ENCODE measurements at regions not wholly inside any gene's neighbourhood (a gene's known extent, or its start where the extent isn't known, plus 50 kb on each side); places are given as distances from the start of the nearest gene placed in this dataset.

DNA sequence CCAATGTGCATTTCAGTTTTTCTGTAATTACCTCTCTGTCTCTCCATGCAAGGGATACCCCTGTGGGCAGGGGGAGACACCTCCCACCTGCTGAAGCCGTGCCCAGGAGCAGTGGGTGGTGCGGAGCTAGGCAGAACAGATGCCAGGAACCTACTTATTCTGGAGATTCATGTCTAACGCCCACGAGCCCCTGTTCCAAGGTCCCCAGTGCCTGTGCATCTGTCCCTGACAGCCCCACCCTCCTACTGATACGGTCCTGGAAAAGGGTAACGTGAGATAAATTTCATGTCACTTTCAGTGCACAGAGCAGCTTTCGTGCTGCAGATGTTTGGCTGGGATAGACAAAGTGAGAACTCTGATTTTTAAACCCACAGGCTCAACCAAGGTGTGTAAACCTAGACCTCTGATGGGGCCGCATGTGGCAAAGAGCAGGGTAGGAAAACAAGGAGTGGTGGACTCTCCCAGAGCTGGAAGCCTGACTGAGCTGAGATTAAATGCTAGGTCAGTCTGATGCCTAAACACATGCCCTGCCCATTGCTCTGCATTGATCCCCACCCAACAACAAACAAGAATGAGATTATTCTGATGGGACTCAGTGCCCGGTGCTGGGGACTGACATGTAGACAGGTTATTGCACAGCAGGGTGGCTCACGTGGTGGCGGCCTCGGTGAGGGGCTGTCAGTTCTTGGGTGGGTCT lies 123.6 kb upstream of the GDF10 start:
- DNase-seq, result no peak
- Histone ChIP-seq H3K4me3 (replicated peaks in 1 of 3) (no peak overlapping the region), H3K27me3 (no peaks in the 10 kb centered on the region), H3K9me3 (no peaks in the 10 kb centered on the region), H3K27ac (no peak overlapping the region), H3K36me3 (no peaks in the 10 kb centered on the region), H3K4me1 (no peaks in the 10 kb centered on the region)
- no peak for TF ChIP-seq POLR2A (IDR thresholded peaks at IDR 0.05)
- TF ChIP-seq, protein P1, sequence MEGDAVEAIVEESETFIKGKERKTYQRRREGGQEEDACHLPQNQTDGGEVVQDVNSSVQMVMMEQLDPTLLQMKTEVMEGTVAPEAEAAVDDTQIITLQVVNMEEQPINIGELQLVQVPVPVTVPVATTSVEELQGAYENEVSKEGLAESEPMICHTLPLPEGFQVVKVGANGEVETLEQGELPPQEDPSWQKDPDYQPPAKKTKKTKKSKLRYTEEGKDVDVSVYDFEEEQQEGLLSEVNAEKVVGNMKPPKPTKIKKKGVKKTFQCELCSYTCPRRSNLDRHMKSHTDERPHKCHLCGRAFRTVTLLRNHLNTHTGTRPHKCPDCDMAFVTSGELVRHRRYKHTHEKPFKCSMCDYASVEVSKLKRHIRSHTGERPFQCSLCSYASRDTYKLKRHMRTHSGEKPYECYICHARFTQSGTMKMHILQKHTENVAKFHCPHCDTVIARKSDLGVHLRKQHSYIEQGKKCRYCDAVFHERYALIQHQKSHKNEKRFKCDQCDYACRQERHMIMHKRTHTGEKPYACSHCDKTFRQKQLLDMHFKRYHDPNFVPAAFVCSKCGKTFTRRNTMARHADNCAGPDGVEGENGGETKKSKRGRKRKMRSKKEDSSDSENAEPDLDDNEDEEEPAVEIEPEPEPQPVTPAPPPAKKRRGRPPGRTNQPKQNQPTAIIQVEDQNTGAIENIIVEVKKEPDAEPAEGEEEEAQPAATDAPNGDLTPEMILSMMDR (IDR thresholded peaks at IDR 0.05), result no peak
- 83 to 87% methylated on average over 12 of the region's 12 CpGs for WGBS, 2 donors
- intact Hi-C loops (cut with DNase I), result no loop called here

DNA sequence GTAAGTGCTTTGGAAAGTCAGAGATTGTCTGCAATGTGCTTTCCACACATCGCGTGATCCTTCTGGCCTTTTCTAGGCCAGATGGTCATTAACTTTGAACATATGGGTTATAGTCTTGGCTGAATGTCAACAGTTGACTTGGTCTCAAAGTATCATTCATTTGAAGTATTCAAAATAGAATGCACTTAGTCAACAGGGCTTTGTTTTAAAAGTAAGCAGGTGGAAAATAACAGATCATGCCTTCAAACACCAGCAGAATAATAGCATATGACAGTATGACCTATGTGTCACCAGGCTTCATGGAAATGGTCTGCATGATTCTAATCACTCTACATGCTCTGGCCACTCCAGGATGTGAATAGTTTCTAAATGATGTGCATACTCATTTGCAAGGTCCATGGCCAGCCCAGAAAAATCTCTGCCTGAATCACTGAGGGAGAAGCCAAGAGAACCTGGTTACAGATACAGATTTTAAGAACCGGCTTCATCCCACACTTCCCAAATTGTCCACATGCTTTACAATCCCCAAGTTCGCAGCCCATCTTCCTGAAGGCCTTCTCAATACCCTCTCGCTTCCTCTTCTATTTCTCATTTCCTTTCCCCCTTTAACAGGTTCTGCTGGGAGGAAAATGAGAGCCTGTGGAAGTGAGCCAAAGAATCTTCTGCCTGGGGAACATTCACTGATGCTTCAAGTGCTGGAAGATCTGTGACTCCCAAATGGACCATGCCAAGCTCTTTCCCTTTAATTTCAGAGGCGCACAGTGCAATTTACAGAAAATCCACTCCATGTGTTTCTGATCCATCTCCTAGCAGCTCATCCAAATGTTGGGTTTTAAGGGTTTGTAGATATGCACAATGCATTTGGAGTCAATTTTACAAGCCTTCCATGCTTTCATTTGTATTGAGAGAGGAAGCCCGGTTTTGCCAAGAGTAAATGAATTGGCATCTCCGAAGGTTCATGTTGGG lies 122.8 kb upstream of the GDF10 start:
- Histone ChIP-seq H3K9me3 (no peaks in the 10 kb centered on the region), H3K4me3 (replicated peaks in 1 of 3) (no peak overlapping the region), H3K27ac (no peak overlapping the region), H3K4me1 (no peaks in the 10 kb centered on the region), H3K36me3 (no peaks in the 10 kb centered on the region), H3K27me3 (no peaks in the 10 kb centered on the region)
- TF ChIP-seq, protein P1 (IDR thresholded peaks at IDR 0.05), result no peak
- no peak for TF ChIP-seq POLR2A (IDR thresholded peaks at IDR 0.05)
- DNase-seq, result no peak
- WGBS, 2 donors, result 79 to 87% methylated on average over 8 of the region's 8 CpGs
- intact Hi-C loops (cut with DNase I), result no loop called here

DNA sequence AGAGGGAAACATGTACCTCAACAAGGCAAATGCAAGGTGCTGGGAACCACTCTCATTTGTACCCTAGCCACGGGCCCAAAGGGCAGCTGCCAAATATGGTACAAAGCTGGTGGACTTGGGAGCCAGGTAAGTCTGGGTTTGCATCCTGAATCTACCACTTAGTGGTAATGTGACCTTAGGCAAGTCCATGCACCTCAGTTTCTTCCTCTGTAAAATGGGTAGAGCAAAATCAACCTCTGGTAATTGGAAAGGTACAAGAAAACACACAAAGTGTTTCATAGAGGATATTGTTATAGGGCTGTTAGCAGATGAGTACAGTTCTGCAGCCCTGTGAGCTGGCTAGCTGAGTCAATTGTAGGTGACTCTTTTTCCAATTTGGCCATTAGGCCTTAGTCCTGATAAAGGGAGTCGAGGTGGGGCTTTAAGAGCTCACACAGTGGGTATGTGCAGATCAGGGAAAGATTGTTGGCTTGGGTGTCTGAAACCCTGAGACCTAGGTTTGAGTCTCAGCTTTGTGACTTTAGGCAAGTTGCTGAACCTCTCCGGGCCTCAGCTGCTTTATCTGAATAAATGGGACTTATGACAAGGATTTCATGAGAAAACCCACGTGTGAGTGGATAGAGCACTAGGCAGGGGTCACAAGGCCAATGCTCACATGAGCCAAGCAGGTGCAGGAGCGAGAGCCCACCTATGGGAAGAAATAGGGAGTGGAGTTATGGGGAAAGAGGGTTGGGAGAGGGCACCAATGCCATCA lies 121.3 kb upstream of the GDF10 start:
- H3K4me3 ChIP-seq (replicated peaks in 1 of 3), result no peak overlapping the region
- H3K36me3 ChIP-seq, result no peaks in the 10 kb centered on the region
- no peak for DNase-seq
- no peak overlapping the region for H3K27ac ChIP-seq
- TF ChIP-seq, protein P1 (IDR thresholded peaks at IDR 0.05), result no peak
- no peak for TF ChIP-seq POLR2A (IDR thresholded peaks at IDR 0.05)
- intact Hi-C loops (cut with DNase I), result no loop called here
- no peaks in the 10 kb centered on the region for H3K4me1 ChIP-seq
- no peaks in the 10 kb centered on the region for H3K9me3 ChIP-seq
- H3K27me3 ChIP-seq, result no peaks in the 10 kb centered on the region
- 93% methylated on average over 5 of the region's 5 CpGs for WGBS, 2 donors

DNA sequence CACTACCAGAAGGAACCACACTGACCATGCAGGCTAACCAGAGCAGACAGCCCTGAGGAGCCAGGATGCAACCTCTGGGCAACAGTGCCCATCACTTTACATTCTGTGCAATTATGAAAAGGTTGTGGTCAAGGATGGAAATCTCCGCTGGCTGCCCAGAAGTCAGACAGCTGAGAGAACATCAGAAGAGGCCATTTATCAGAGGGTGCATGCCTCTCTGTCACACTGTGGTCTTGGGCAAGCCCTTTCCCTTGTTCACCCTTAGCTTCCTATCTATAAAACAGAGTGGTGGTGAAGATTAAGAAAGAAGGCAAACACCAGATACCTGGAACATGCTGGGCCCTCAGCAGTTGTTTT lies 120.7 kb upstream of the GDF10 start:
- Histone ChIP-seq H3K27me3 (no peaks in the 10 kb centered on the region), H3K27ac (no peak overlapping the region), H3K36me3 (no peaks in the 10 kb centered on the region), H3K4me1 (no peaks in the 10 kb centered on the region), H3K9me3 (no peaks in the 10 kb centered on the region), H3K4me3 (replicated peaks in 1 of 3) (no peak overlapping the region)
- TF ChIP-seq POLR2A (IDR thresholded peaks at IDR 0.05), result no peak
- TF ChIP-seq, protein P1 (IDR thresholded peaks at IDR 0.05), result no peak
- no peak for DNase-seq
- 100% methylated on average over 1 of the region's 1 CpG for WGBS, 2 donors
- intact Hi-C loops (cut with DNase I), result no loop called here

All from thyroid gland (tissue), 4 donors.